ENCODE measurements at regions not wholly inside any gene's neighbourhood (a gene's known extent, or its start where the extent isn't known, plus 50 kb on each side); places are given as distances from the start of the nearest gene placed in this dataset.

GRCh38 chr5:148922606-148923005 lies 96.2 kb downstream of the ADRB2 start:
- no peak overlapping the region for H3K27ac Mint-ChIP-seq (ENCODE audit: unreplicated experiment)
- H3K9me3 Mint-ChIP-seq (ENCODE audit: unreplicated experiment), result peaks cover 2% of the 10 kb centered on the region
- no peaks in the 10 kb centered on the region for H3K4me1 Mint-ChIP-seq (ENCODE audit: low read depth, unreplicated experiment)
- no peak for DNase-seq
- TF ChIP-seq CTCF (IDR thresholded peaks at IDR 0.05; ENCODE audit: partially characterized antibody, unreplicated experiment), result no peak
- H3K36me3 Mint-ChIP-seq (ENCODE audit: unreplicated experiment), result no peaks in the 10 kb centered on the region
- H3K27me3 Mint-ChIP-seq (ENCODE audit: unreplicated experiment), result peaks cover 4% of the 10 kb centered on the region
- H3K4me3 Mint-ChIP-seq (ENCODE audit: unreplicated experiment), result no peak overlapping the region

GRCh38 chr5:148923023-148923422 lies 96.6 kb downstream of the ADRB2 start:
- Mint-ChIP-seq H3K27me3 (ENCODE audit: unreplicated experiment) (peaks cover 4% of the 10 kb centered on the region), H3K9me3 (ENCODE audit: unreplicated experiment) (peaks cover 2% of the 10 kb centered on the region), H3K36me3 (ENCODE audit: unreplicated experiment) (no peaks in the 10 kb centered on the region), H3K4me3 (ENCODE audit: unreplicated experiment) (no peak overlapping the region), H3K4me1 (ENCODE audit: low read depth, unreplicated experiment) (no peaks in the 10 kb centered on the region), H3K27ac (ENCODE audit: unreplicated experiment) (no peak overlapping the region)
- TF ChIP-seq CTCF (IDR thresholded peaks at IDR 0.05; ENCODE audit: partially characterized antibody, unreplicated experiment), result no peak
- DNase-seq, result no peak

- peaks cover 3% of the 10 kb centered on the region for H3K27me3 Mint-ChIP-seq (ENCODE audit: unreplicated experiment)
- H3K4me1 Mint-ChIP-seq (ENCODE audit: low read depth, unreplicated experiment), result no peaks in the 10 kb centered on the region
- peaks cover 2% of the 10 kb centered on the region for H3K9me3 Mint-ChIP-seq (ENCODE audit: unreplicated experiment)
- no peak for TF ChIP-seq CTCF (IDR thresholded peaks at IDR 0.05; ENCODE audit: partially characterized antibody, unreplicated experiment)
- no peak overlapping the region for H3K27ac Mint-ChIP-seq (ENCODE audit: unreplicated experiment)
- no peak overlapping the region for H3K4me3 Mint-ChIP-seq (ENCODE audit: unreplicated experiment)
- no peaks in the 10 kb centered on the region for H3K36me3 Mint-ChIP-seq (ENCODE audit: unreplicated experiment)
- no peak for DNase-seq
These were observed 98.4 kb downstream of the ADRB2 start for GRCh38 chr5:148924817-148925216.

GRCh38 chr5:148926207-148926606 lies 99.8 kb downstream of the ADRB2 start:
- H3K4me1 Mint-ChIP-seq (ENCODE audit: low read depth, unreplicated experiment), result no peaks in the 10 kb centered on the region
- H3K27me3 Mint-ChIP-seq (ENCODE audit: unreplicated experiment), result no peaks in the 10 kb centered on the region
- H3K9me3 Mint-ChIP-seq (ENCODE audit: unreplicated experiment), result peaks cover 2% of the 10 kb centered on the region
- no peaks in the 10 kb centered on the region for H3K36me3 Mint-ChIP-seq (ENCODE audit: unreplicated experiment)
- DNase-seq, result no peak
- TF ChIP-seq CTCF (IDR thresholded peaks at IDR 0.05; ENCODE audit: partially characterized antibody, unreplicated experiment), result no peak
- H3K4me3 Mint-ChIP-seq (ENCODE audit: unreplicated experiment), result no peak overlapping the region
- H3K27ac Mint-ChIP-seq (ENCODE audit: unreplicated experiment), result no peak overlapping the region

- TF ChIP-seq CTCF (IDR thresholded peaks at IDR 0.05; ENCODE audit: partially characterized antibody, unreplicated experiment), result no peak
- H3K9me3 Mint-ChIP-seq (ENCODE audit: unreplicated experiment), result peaks cover 2% of the 10 kb centered on the region
- no peak overlapping the region for H3K27ac Mint-ChIP-seq (ENCODE audit: unreplicated experiment)
- no peak for DNase-seq
- H3K36me3 Mint-ChIP-seq (ENCODE audit: unreplicated experiment), result no peaks in the 10 kb centered on the region
- no peaks in the 10 kb centered on the region for H3K4me1 Mint-ChIP-seq (ENCODE audit: low read depth, unreplicated experiment)
- no peaks in the 10 kb centered on the region for H3K27me3 Mint-ChIP-seq (ENCODE audit: unreplicated experiment)
- no peak overlapping the region for H3K4me3 Mint-ChIP-seq (ENCODE audit: unreplicated experiment)
These were observed 101.0 kb downstream of the ADRB2 start for GRCh38 chr5:148927307-148927946.
